H9 (cell line): ENCODE measurements at regions not wholly inside any gene's neighbourhood (a gene's known extent, or its start where the extent isn't known, plus 50 kb on each side); places are given as distances from the start of the nearest gene placed in this dataset.

Experiments
- DNase-seq: peaks from one replicate; pipeline ENCODE4 v3.0.0-alpha.2; 2017
- H2AFZ ChIP-seq: one replicate; pipeline ENCODE4 v1.6.1; 2013; ENCODE audit warnings: mild to moderate bottlenecking, low read length, control low read depth, moderate library complexity
- H2AK5ac ChIP-seq: 2 replicates; pipeline ENCODE4 v1.6.1; 2013; ENCODE audit warnings: low read length, control low read depth, mixed read lengths; ENCODE audit not compliant: insufficient read length
- H2BK120ac ChIP-seq: one replicate; pipeline ENCODE4 v1.6.1; 2013; ENCODE audit warnings: low read depth, mild to moderate bottlenecking, low read length, control low read depth, inconsistent platforms; ENCODE audit not compliant: poor library complexity, severe bottlenecking
- H2BK12ac ChIP-seq: 2 replicates; pipeline ENCODE4 v1.6.1; 2013; ENCODE audit warnings: low read length, control low read depth, mixed read lengths, low read depth; ENCODE audit not compliant: insufficient read length
- H2BK15ac ChIP-seq: 2 replicates; pipeline ENCODE4 v1.6.1; 2013; ENCODE audit warnings: low read depth, low read length, control low read depth
- H2BK20ac ChIP-seq: one replicate; pipeline ENCODE4 v1.6.1; 2013; ENCODE audit warnings: low read depth, mild to moderate bottlenecking, low read length, control low read depth, inconsistent platforms; ENCODE audit not compliant: poor library complexity, severe bottlenecking
- H2BK5ac ChIP-seq: 2 replicates; pipeline ENCODE4 v1.6.1; 2013; ENCODE audit warnings: low read length, control low read depth, mixed read lengths; ENCODE audit not compliant: insufficient read length
- H3K14ac ChIP-seq: 2 replicates; pipeline ENCODE4 v1.6.1; 2013; ENCODE audit warnings: low read length, control low read depth; ENCODE audit not compliant: insufficient read depth
- H3K18ac ChIP-seq: 2 replicates; pipeline ENCODE4 v1.6.1; 2013; ENCODE audit warnings: low read depth, mild to moderate bottlenecking, mixed read lengths, low read length, control low read depth; ENCODE audit not compliant: insufficient read length
- H3K23ac ChIP-seq: 2 replicates; pipeline ENCODE4 v1.6.1; 2013; ENCODE audit warnings: low read length, control low read depth, mixed read lengths, low read depth; ENCODE audit not compliant: insufficient read length
- H3K23me2 ChIP-seq: 2 replicates; pipeline ENCODE4 v1.6.1; 2013; ENCODE audit warnings: low read depth, mild to moderate bottlenecking, mixed read lengths, low read length, control low read depth; ENCODE audit not compliant: insufficient read length, poor library complexity, severe bottlenecking
- H3K27ac ChIP-seq: 2 replicates; pipeline ENCODE4 v1.5.1; 2013; ENCODE audit warnings: low read length, control low read depth, mixed read lengths, low read depth; ENCODE audit not compliant: insufficient read length
- H3K27me3 ChIP-seq: 2 replicates; pipeline ENCODE4 v1.6.1; 2013; ENCODE audit warnings: low read length, control low read depth, inconsistent platforms; ENCODE audit not compliant: insufficient read depth
- H3K4ac ChIP-seq: 2 replicates; pipeline ENCODE4 v1.6.1; 2013; ENCODE audit warnings: low read depth, mild to moderate bottlenecking, control low read depth, inconsistent platforms, low read length, moderate library complexity
- H3K4me1 ChIP-seq: 2 replicates; pipeline ENCODE4 v1.6.1; 2013; ENCODE audit warnings: low read length, control low read depth, inconsistent platforms; ENCODE audit not compliant: insufficient read depth
- H3K4me2 ChIP-seq: 2 replicates; pipeline ENCODE4 v1.6.1; 2013; ENCODE audit warnings: low read length, control low read depth, mixed read lengths; ENCODE audit not compliant: insufficient read length, insufficient read depth
- H3K56ac ChIP-seq: 2 replicates; pipeline ENCODE4 v1.6.1; 2013; ENCODE audit warnings: low read depth, mild to moderate bottlenecking, mixed read lengths, low read length, control low read depth; ENCODE audit not compliant: insufficient read length
- H3K79me1 ChIP-seq: 2 replicates; pipeline ENCODE4 v1.6.1; 2013; ENCODE audit warnings: low read depth, mild to moderate bottlenecking, moderate library complexity, low read length, control low read depth, inconsistent platforms; ENCODE audit not compliant: insufficient read depth, poor library complexity, severe bottlenecking
- H3K79me2 ChIP-seq: 2 replicates; pipeline ENCODE4 v1.6.1; 2013; ENCODE audit warnings: low read length, control low read depth, inconsistent platforms; ENCODE audit not compliant: insufficient read depth
- H3K9ac ChIP-seq: 2 replicates; pipeline ENCODE4 v1.6.1; 2013; ENCODE audit warnings: low read length, control low read depth, mixed read lengths; ENCODE audit not compliant: insufficient read length; ENCODE audit errors: extremely low read depth
- H3K9me3 ChIP-seq: one replicate; pipeline ENCODE4 v1.6.1; 2013; ENCODE audit warnings: low read depth, low read length, inconsistent platforms; ENCODE audit not compliant: control insufficient read depth
- H3T11ph ChIP-seq: one replicate; pipeline ENCODE4 v1.6.1; 2013; ENCODE audit warnings: mild to moderate bottlenecking, low read length, control low read depth, inconsistent platforms
- H4K20me1 ChIP-seq: one replicate; pipeline ENCODE4 v1.6.1; 2013; ENCODE audit not compliant: control insufficient read depth, insufficient read length, insufficient read depth
- H4K5ac ChIP-seq: 2 replicates; pipeline ENCODE4 v1.6.1; 2013; ENCODE audit warnings: low read depth, mild to moderate bottlenecking, mixed read lengths, low read length, control low read depth; ENCODE audit not compliant: insufficient read length
- H4K8ac ChIP-seq: replicated peaks from 2 replicates; pipeline ENCODE4 v1.6.1; 2013; ENCODE audit warnings: low read length, control low read depth, mixed read lengths, low read depth; ENCODE audit not compliant: insufficient read length
- H4K91ac ChIP-seq: 2 replicates; pipeline ENCODE4 v1.6.1; 2013; ENCODE audit warnings: low read depth, mild to moderate bottlenecking, moderate library complexity, mixed read lengths, low read length, control low read depth; ENCODE audit not compliant: insufficient read length
- H3K27ac Mint-ChIP-seq, 3 experiments: 2 replicates in 2 of 3; 3 replicates in 1 of 3; pipeline ENCODE4 v1.8.0; 2020 to 2021; ENCODE audit warnings: mixed read lengths in 3 of 3, mild to moderate bottlenecking in 1 of 3, moderate library complexity in 1 of 3
- H3K27me3 Mint-ChIP-seq: 2 replicates; pipeline ENCODE4 v1.8.0; 2021; ENCODE audit warnings: low read depth, mild to moderate bottlenecking, moderate library complexity, mixed read lengths
- H3K36me3 Mint-ChIP-seq, 3 experiments: 2 replicates in 2 of 3; 3 replicates in 1 of 3; pipeline ENCODE4 v1.8.0; 2020 to 2021; ENCODE audit warnings: low read depth in 3 of 3, mixed read lengths in 3 of 3; ENCODE audit not compliant: insufficient read depth in 1 of 3
- H3K4me1 Mint-ChIP-seq, 2 experiments: 2 replicates each; pipeline ENCODE4 v1.8.0; 2020; ENCODE audit warnings: mixed read lengths in 2 of 2
- H3K4me3 Mint-ChIP-seq, 2 experiments: 2 replicates in 1 of 2; 3 replicates in 1 of 2; pipeline ENCODE4 v1.8.0; 2020 to 2021; ENCODE audit warnings: mild to moderate bottlenecking in 2 of 2, mixed read lengths in 2 of 2, moderate library complexity in 1 of 2
- H3K9me3 Mint-ChIP-seq, 2 experiments: 2 replicates in 1 of 2; 3 replicates in 1 of 2; pipeline ENCODE4 v1.8.0; 2020; ENCODE audit warnings: mild to moderate bottlenecking in 2 of 2, mixed read lengths in 2 of 2, moderate library complexity in 1 of 2
- CTCF ChIP-seq: fragments of 200-600 bp; sonication (generic); conservative IDR thresholded peaks from 3 replicates; pipeline ENCODE4 v1.8.0; 2021; ENCODE audit warnings: antibody characterized with exemption, mild to moderate bottlenecking
- WGBS: extraction: QIAGEN DNeasy Blood & Tissue Kit; methylation state at CpG from one replicate; pipeline ENCODE4 v1.1.7; 2013; ENCODE audit warnings: missing lambda C conversion rate, low lambda C conversion rate, mixed read lengths; ENCODE audit not compliant: insufficient read length; ENCODE audit errors: extremely low coverage; 5-methylcytosine and 5-hydroxymethylcytosine counted together

GRCh38 chr17:77543801-77544200 lies 403.0 kb downstream of the SEC14L1 start:
- Histone ChIP-seq H3K23me2 (no peaks in the 10 kb centered on the region), H3K4ac (no peak overlapping the region), H2BK120ac (no peak overlapping the region), H4K5ac (no peak overlapping the region), H2AFZ (no peak overlapping the region), H3K56ac (no peak overlapping the region), H3T11ph (no peak overlapping the region), H2BK5ac (no peak overlapping the region), H3K4me2 (no peak overlapping the region), H4K91ac (no peak overlapping the region), H3K9me3 (no peaks in the 10 kb centered on the region), H2AK5ac (no peak overlapping the region), H3K79me2 (no peaks in the 10 kb centered on the region), H4K8ac (no peak overlapping the region), H2BK20ac (no peak overlapping the region), H3K27ac (no peak overlapping the region), H2BK12ac (no peak overlapping the region), H3K4me1 (peaks cover 5% of the 10 kb centered on the region), H3K18ac (no peak overlapping the region), H3K23ac (no peak overlapping the region), H3K9ac (no peak overlapping the region), H3K79me1 (no peaks in the 10 kb centered on the region), H3K27me3 (no peaks in the 10 kb centered on the region; the same call in 1 of the 2 replicates), H4K20me1 (no peaks in the 10 kb centered on the region), H2BK15ac (no peak overlapping the region), H3K14ac (no peak overlapping the region)
- Mint-ChIP-seq H3K36me3 (peaks cover 0 to 11% (median 2%) of the 10 kb centered on the region in 3 experiments; a peak in 3 of 7 replicates), H3K27ac (no peak overlapping the region), H3K4me1 (peaks cover 42 to 58% of the 10 kb centered on the region in 2 experiments), H3K27me3 (peaks cover 53% of the 10 kb centered on the region), H3K4me3 (no peak overlapping the region), H3K9me3 (peaks cover 8 to 10% of the 10 kb centered on the region in 2 experiments; a peak in 4 of 5 replicates)
- TF ChIP-seq CTCF: no peak
- no CpG with 5 or more reads among the region's 15 CpGs for whole genome bisulfite sequencing
- no peak for DNase-seq
